NCI-H187 (cell line): ENCODE measurements at regions not wholly inside any gene's neighbourhood (a gene's known extent, or its start where the extent isn't known, plus 50 kb on each side); places are given as distances from the start of the nearest gene placed in this dataset.
"Not testable (repeated sequence)": the region's sequence is repeated elsewhere in the genome, so short reads cannot be mapped to it uniquely, and the experiment has no call there.

Experiments used
- DNase-seq, 2 experiments: peaks; one replicate each; lab custom pipeline; 2025; lab: John Stamatoyannopoulos, UW

GRCh38 chr2:144124882-144125281 is 395.0 kb downstream of the ZEB2 start:
- DNase-seq: no peak

DNA sequence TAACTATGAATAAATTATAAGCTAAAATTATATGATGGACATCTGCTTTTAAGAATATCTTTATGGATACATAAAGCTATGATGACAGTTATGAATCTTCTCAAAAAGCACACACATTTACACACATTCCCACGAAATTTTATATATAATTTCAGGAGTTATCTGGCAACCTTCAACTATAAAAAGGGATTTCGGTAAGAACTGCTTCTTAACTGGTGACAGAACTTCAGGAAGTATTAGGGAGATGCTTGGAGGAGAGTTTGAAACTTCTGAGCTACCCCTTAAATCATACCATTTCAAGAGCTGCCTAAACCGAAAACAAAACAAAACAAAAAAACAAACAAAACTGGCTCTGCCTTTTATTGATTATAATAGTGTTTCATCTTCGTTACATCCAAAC is 399.4 kb downstream of the ZEB2 start:
- no peak for DNase-seq

DNA sequence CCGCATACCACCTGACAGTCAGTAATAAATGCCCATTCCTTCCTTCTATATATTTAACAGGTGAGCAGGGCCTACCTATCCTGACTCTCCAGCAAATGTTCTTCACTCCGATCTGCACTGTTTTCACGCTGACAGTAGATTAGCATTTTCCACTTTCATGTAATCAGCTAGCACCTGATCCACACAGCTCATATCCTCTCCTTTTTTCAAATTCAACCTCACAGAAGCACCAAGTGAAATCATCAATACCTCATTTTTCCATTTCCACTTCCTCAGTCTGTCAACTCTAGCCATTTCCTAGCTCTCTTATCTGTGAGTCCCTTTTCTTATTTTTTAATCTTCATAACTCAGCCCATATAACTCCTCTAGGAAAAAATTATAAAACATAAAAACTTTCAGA is 402.8 kb downstream of the ZEB2 start:
- DNase-seq: no peak

DNA sequence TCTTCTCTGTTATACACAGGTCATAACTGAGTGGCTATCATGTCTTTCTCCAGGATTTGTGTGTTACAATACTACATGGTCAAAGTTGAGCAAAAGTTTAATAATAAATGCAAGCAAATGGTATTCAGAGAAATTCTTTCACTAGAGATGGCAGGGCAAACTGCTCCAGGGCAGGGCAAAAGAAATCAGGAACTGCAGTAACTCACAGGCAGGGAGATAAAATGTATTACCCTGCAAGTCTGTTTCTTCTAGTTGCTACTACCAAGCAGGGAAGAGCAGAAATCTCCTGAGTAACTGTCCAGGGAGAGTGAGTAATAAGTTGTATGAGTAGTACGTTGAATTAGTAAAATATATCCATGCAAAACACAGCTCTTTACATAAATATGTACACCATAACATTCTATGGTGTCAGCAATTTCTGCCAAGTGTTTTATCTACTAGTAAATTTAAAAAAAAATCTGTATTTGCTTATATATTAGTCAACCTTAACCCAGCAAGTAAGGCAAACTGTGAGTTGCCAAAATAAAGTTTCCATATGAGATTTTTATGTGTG is 404.1 kb downstream of the ZEB2 start:
- no peak for DNase-seq

DNA sequence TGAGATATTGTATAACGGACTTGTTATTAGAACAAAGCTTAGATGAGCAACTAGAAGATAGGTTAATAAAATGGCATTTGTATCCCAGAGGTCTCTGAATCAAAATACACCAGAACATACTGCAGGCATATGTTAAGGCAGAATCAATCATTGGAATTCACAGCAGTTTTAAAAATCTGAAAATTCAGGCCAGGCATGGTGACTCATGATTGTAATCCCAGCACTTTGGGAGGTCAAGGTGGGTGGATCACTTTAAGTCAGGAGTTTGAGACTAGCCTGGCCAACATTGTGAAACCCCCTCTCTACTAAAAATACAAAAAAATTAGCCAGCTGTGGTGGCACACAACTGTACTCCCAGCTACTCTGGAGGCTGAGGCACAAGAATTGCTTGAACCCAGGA is 405.2 kb downstream of the ZEB2 start:
- DNase-seq: no peak

DNA sequence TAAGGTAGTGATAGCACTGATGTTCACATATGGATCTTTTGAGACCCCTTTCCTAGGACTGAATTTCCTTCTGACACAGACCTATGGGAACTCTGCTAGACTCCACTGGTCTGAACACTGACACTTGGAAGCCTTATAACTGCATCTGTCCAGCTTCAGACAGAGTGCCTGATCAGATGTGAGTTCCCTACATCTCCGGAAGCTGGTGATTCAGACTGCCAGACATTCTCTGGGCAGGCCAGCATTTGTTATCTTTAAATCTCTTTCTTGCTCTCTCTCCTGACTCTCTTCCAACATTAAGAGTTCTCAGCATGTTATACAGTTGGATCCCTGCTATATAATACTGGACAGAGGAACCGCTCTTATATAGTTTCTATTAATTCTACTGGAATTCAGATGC is 408.5 kb downstream of the ZEB2 start:
- no peak for DNase-seq

DNA sequence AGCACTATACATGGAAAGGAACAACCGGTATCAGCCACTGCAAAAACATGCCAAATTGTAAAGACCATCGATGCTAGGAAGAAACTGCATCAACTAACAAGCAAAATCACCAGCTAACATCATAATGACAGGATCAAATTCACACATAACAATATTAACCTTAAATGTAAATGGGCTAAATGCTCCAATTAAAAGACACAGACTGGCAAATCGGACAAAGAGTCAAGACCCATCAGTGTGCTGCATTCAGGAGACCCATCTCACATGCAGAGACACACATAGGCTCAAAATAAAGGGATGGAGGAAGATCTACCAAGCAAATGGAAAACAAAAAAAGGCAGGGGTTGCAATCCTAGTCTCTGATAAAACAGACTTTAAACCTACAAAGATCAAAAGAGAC is 413.8 kb downstream of the ZEB2 start:
- DNase-seq: not testable (repeated sequence)

GRCh38 chr2:144102386-144102785 is 417.5 kb downstream of the ZEB2 start:
- DNase-seq: no peak

- no peak for DNase-seq
These were observed 420.0 kb downstream of the ZEB2 start for GRCh38 chr2:144099780-144100377.

DNA sequence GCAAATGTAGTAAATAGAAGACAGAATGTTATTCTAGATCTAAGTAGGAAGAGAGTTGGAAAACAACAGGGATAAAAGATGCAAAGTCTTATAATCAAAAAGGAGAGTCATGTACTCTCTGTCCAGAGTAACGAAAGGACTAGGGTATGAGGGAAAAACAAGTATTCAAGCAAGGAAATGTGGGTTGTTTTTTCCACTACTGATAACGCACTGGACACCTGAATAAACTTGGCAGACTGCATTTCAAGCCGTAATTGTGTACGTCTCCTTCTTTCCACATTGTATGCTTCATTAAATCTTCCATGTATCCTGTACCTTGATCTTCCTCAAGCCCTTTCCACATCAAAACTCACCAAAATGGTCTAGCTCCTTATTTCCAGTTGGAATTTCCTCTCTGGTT is 420.6 kb downstream of the ZEB2 start:
- no peak for DNase-seq

GRCh38 chr2:144097440-144098225 is 422.3 kb downstream of the ZEB2 start:
- no peak for DNase-seq

- no peak for DNase-seq
These were observed 423.4 kb downstream of the ZEB2 start for GRCh38 chr2:144096531-144096930.

GRCh38 chr2:144094408-144095151 is 425.3 kb downstream of the ZEB2 start:
- no peak for DNase-seq

- DNase-seq: no peak
These were observed 428.3 kb downstream of the ZEB2 start for GRCh38 chr2:144091622-144092021.

DNA sequence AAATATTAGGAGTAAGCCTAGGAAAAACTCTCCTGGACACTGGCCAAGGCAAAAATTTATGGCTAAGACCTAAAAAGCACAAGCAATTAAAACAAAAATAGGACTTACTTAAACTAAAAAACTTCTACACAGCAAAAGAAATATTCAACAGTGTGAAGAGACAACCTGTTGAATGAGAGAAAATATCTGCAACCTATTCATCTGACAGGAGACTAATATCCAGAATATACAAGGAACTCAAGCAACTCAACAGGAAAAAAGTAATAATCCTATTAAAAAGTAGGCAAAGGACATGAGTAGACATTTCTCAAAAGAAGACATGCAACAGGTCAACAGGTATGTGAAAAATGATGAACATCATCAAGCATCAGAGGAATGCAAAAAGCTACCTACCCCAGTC is 431.1 kb downstream of the ZEB2 start:
- DNase-seq: no peak

DNA sequence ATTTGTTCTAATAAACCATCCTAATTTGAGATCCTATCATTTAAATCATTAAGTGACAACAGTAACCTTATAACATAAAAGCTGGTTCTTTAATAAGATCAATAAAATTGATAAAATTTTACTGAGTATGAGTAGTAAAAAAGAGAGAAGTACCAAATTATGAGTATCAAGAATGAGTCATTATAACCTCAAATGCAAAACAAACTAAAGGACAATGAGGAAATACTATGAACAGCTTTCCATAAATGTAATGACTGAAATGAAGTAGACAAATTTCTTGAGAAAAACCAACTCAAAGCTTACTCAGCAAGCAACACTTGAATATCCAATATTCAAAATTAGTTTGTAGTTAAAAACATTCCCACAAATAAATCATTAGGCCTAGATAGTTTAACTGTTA is 433.0 kb downstream of the ZEB2 start:
- DNase-seq: no peak

GRCh38 chr2:144085016-144085415 is 434.9 kb downstream of the ZEB2 start:
- no peak for DNase-seq

DNA sequence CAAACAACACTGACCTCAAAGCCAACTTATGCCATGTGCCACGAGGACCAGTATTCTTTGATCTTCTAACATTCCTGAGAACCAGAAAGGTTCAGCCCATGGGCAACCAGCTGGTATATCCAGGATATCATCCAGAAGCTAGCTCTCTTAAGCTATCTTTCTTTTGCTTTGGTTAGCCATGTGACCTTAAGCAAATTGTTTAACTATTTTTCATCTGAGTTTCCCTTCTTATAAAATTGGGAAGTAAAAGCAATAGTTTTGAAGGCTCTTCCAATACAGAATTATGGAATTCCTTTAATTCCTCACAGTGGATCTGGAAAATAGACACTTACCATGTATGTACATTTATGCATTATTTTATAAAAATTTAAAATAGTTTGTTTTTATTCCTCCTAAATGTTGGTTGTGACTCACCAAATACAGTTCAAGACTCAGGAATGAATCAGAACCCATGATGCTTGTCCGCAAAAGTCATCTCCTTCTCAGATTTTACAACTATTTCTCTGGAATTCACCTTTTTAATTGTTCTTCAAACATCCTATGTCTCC is 435.7 kb downstream of the ZEB2 start:
- no peak for DNase-seq

DNA sequence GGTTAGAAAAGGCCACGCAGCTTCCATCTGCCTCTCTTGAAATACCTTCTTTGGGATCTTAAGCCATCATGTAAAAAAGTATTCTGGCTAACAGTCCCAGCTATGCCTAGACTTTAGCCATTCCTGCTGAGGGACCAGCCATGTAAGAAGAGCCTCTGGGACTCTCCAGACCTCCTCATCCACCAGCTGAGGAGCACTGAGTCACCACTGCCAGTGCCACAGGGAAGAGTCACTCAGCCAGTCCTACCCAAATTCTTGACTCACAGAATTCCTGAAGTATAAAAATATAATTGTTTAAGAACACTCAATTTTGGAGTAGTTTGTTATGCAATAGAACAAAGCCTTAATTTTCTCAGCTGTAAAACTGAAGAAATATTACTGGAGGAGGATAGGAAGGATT is 436.7 kb downstream of the ZEB2 start:
- DNase-seq: no peak

- DNase-seq: no peak
These were observed 437.1 kb downstream of the ZEB2 start for GRCh38 chr2:144082777-144083176.

GRCh38 chr2:144082327-144082726 is 437.6 kb downstream of the ZEB2 start:
- DNase-seq: no peak

DNA sequence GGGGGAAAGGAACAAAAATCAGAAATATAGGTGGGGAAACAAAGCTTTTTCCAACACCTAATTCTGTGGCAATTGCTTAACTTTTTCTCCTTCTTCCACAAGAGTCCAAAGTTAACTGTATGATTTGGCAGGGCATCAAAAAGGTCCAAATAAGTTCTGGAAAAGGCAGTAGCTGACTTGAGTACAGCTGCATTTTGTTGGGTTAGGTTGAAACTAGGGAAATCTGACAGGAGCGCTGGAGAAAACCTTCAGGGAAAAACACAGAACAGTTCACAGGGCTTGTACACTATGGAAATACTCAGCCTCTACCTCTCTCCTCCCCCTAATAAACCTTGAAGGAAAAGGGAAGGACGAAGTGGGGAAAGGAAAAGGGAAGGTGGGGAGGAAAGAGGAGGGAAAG is 438.6 kb downstream of the ZEB2 start:
- no peak for DNase-seq

DNA sequence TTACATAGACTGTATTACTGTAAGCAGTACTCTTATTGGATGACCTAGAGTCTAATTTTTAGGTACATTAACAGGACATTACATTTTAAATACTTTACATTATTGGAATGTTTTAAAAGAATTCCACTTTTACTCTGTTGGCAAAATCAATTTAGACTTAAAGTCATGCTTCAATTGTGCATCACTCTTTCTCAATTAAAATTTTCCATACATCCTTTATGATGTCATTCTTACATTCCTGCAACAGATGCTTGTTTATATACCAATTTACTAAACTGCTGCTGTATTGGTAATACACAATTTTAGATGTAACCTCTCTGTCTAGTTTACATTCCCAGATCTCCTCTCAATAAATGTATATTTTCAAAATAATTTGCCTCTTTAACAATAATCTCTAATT is 440.1 kb downstream of the ZEB2 start:
- DNase-seq: no peak
